Panc1 (cell line): ENCODE measurements at regions not wholly inside any gene's neighbourhood (a gene's known extent, or its start where the extent isn't known, plus 50 kb on each side); places are given as distances from the start of the nearest gene placed in this dataset.

Experiments used
- ATAC-seq: fragments of 200-7000 bp; cut with Tn5 transposase; 2 replicates; pipeline ENCODE4 v1.9.1; 2020; ENCODE audit warnings: mild to moderate bottlenecking, moderate library complexity
- BruUV-seq: library from RNA; stranded (reverse); fragments of 400-500 nt; replicated peaks from 2 replicates; lab custom pipeline; 2021; lab: Mats Ljungman, UMichigan
- CTCF ChIA-PET: fragments of 300-600 bp; sonication (Branson Sonifier 250); formaldehyde crosslinking; loops from one replicate; lab custom pipeline; 2022; ENCODE audit warnings: antibody characterized with exemption; lab: Charles Lee
- POLR2A ChIA-PET: fragments of 300-600 bp; sonication (Branson Sonifier 250); formaldehyde crosslinking; loops from one replicate; lab custom pipeline; 2022; ENCODE audit warnings: antibody characterized with exemption; lab: Charles Lee
- DNase-seq: peaks from one replicate; pipeline ENCODE4 v3.0.0-alpha.2; 2010; ENCODE audit warnings: low read depth, low spot score
- H3K27ac ChIP-seq: 2 replicates; pipeline ENCODE4 v1.5.1; 2011; ENCODE audit warnings: mild to moderate bottlenecking, low read length, inconsistent platforms
- H3K27me3 ChIP-seq: fragments of 200-500 bp; sonication (Bioruptor generic); 2 replicates; pipeline ENCODE4 v1.6.0; 2014; ENCODE audit warnings: low read length, inconsistent platforms; ENCODE audit not compliant: control insufficient read depth, insufficient read depth
- H3K36me3 ChIP-seq: fragments of 200-500 bp; sonication (Bioruptor generic); 2 replicates; pipeline ENCODE4 v1.5.1; 2014; ENCODE audit warnings: inconsistent platforms, mild to moderate bottlenecking, low read length, moderate library complexity; ENCODE audit not compliant: control insufficient read depth, insufficient read depth
- H3K4me1 ChIP-seq: 2 replicates; pipeline ENCODE4 v1.5.1; 2011; ENCODE audit warnings: inconsistent platforms, mild to moderate bottlenecking, low read length, moderate library complexity; ENCODE audit not compliant: control insufficient read depth, insufficient read depth
- H3K4me3 ChIP-seq, 2 experiments: 2 replicates each; pipeline ENCODE4 v1.5.1; 2011 to 2012; ENCODE audit warnings: low read depth in 2 of 2, low read length in 2 of 2, mild to moderate bottlenecking in 2 of 2, inconsistent platforms in 1 of 2, moderate library complexity in 1 of 2
- H3K9me3 ChIP-seq: fragments of 200-500 bp; sonication (Bioruptor generic); 2 replicates; pipeline ENCODE4 v1.5.1; 2014; ENCODE audit warnings: low read depth, mild to moderate bottlenecking, inconsistent platforms, low read length, moderate library complexity; ENCODE audit not compliant: control insufficient read depth, insufficient read depth
- POLR2AphosphoS5 ChIP-seq: IDR thresholded peaks from 2 replicates; pipeline ENCODE4 v1.6.1; 2012; ENCODE audit warnings: mild to moderate bottlenecking, low read depth, low read length, moderate library complexity
- REST ChIP-seq, 2 experiments: IDR thresholded peaks; 2 replicates each; pipeline ENCODE4 v1.6.1; 2011 to 2012; ENCODE audit warnings: low read depth in 2 of 2, control low read depth in 1 of 2, low read length in 1 of 2, mild to moderate bottlenecking in 1 of 2, moderate library complexity in 1 of 2; ENCODE audit not compliant: insufficient read depth in 1 of 2
- SIN3A ChIP-seq: IDR thresholded peaks from 2 replicates; pipeline ENCODE4 v1.6.1; 2012; ENCODE audit warnings: low read depth, mild to moderate bottlenecking, low read length, moderate library complexity, borderline replicate concordance; ENCODE audit not compliant: insufficient read depth
- TCF7L2 ChIP-seq: IDR thresholded peaks from 2 replicates; pipeline ENCODE4 v1.6.1; 2011; ENCODE audit warnings: mild to moderate bottlenecking, low read depth, low read length, inconsistent platforms
- in situ Hi-C: cut with HindIII; loops from 2 replicates; pipeline ENCODE4 v1.10.0; 2016; ENCODE audit warnings: low sequenced_read_pairs, low pct_unique_long_range_greater_than_20kb
- intact Hi-C: fragments of 100-400 bp; cut with micrococcal nuclease; formaldehyde crosslinking; loops from one replicate; pipeline ENCODE4 v1.10.0; 2022; ENCODE audit not compliant: unreplicated experiment
- TF ChIP-seq, protein P1 (sequence below): fragments of 450-650 bp; IDR thresholded peaks from 2 replicates; pipeline ENCODE4 v1.5.1; 2017; ENCODE audit warnings: mild to moderate bottlenecking

GRCh38 chr20:57824909-57825308 lies 115.1 kb upstream of the PMEPA1 start:
- no peak overlapping the region for H3K27ac ChIP-seq
- no peaks in the 10 kb centered on the region for H3K27me3 ChIP-seq
- no TSS peak for BruUV-seq
- ATAC-seq, result no peak
- intact Hi-C loops, result no loop called here
- CTCF ChIA-PET, result no interaction called here
- no peaks in the 10 kb centered on the region for H3K9me3 ChIP-seq
- H3K4me1 ChIP-seq, result no peaks in the 10 kb centered on the region
- TF ChIP-seq REST (IDR thresholded peaks at IDR 0.05; ENCODE audit: insufficient read depth in 1 of 2, low read depth in 2 of 2, low read length in 1 of 2), result no peak
- TF ChIP-seq, protein P1, sequence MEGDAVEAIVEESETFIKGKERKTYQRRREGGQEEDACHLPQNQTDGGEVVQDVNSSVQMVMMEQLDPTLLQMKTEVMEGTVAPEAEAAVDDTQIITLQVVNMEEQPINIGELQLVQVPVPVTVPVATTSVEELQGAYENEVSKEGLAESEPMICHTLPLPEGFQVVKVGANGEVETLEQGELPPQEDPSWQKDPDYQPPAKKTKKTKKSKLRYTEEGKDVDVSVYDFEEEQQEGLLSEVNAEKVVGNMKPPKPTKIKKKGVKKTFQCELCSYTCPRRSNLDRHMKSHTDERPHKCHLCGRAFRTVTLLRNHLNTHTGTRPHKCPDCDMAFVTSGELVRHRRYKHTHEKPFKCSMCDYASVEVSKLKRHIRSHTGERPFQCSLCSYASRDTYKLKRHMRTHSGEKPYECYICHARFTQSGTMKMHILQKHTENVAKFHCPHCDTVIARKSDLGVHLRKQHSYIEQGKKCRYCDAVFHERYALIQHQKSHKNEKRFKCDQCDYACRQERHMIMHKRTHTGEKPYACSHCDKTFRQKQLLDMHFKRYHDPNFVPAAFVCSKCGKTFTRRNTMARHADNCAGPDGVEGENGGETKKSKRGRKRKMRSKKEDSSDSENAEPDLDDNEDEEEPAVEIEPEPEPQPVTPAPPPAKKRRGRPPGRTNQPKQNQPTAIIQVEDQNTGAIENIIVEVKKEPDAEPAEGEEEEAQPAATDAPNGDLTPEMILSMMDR, result no peak
- TF ChIP-seq POLR2AphosphoS5, result no peak
- TF ChIP-seq TCF7L2, result no peak
- TF ChIP-seq SIN3A, result no peak
- POLR2A ChIA-PET, result interaction anchor here (0.6 kb wide), 1 partner anchor 57 kb away, joined by 3 read pairs; no protein-coding TSS in a partner anchor
- DNase-seq, result no peak
- no peak overlapping the region for H3K4me3 ChIP-seq
- in situ Hi-C loops, result no loop called here
- no peaks in the 10 kb centered on the region for H3K36me3 ChIP-seq

- Histone ChIP-seq H3K4me1 (no peaks in the 10 kb centered on the region), H3K27me3 (no peaks in the 10 kb centered on the region), H3K9me3 (no peaks in the 10 kb centered on the region), H3K4me3 (no peak overlapping the region), H3K36me3 (no peaks in the 10 kb centered on the region), H3K27ac (no peak overlapping the region)
- ATAC-seq, result no peak
- BruUV-seq, result no TSS peak
- in situ Hi-C loops, result no loop called here
- intact Hi-C loops, result no loop called here
- POLR2A ChIA-PET, result no interaction called here
- TF ChIP-seq, protein P1, result no peak
- TF ChIP-seq REST (IDR thresholded peaks at IDR 0.05; ENCODE audit: insufficient read depth in 1 of 2, low read depth in 2 of 2, low read length in 1 of 2) (no peak), TCF7L2 (no peak), POLR2AphosphoS5 (no peak), SIN3A (no peak)
- CTCF ChIA-PET, result no interaction called here
- DNase-seq, result no peak
Measured at GRCh38 chr20:57821935-57822334, 112.1 kb upstream of the PMEPA1 start.
